ENCODE measurements at regions not wholly inside any gene's neighbourhood (a gene's known extent, or its start where the extent isn't known, plus 50 kb on each side); places are given as distances from the start of the nearest gene placed in this dataset.

DNA sequence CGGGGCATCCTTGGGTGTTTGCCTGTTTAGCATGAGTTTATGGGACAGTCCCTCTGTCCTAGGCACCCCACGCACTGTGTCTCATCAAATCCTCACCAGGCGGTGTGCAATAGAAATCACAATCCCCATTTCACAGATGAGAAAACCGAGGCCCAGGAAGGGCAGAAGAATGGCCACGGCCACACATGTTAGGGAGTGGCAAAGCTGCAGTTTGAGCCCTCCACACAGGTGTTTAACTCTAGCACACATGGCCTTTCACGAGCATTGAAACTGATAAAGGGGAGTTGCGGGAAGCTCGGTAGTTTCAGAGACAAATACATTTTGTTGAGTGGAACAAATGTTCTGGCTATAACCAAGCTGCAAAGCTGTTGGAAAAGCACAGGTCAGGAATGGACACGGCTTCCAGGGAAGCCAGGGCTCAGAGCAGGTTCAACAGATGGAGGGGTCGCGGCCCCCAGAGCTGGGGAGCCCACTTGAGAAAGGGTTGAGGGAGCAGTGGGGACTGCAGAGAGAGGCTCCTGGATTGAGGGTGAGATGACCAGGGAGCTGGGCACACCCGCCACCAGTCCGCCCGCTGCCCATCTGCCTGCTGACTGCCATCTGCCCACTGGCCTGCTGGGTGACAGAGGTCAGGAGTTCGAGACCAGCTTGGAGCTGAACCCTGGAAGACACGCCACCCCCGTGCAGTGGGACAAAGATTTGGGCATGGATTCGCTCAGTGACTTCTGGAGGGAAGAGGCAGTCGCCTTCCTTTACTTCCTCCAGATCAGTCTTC lies 154.7 kb downstream of the URI1 start:
- TF ChIP-seq, protein P1, sequence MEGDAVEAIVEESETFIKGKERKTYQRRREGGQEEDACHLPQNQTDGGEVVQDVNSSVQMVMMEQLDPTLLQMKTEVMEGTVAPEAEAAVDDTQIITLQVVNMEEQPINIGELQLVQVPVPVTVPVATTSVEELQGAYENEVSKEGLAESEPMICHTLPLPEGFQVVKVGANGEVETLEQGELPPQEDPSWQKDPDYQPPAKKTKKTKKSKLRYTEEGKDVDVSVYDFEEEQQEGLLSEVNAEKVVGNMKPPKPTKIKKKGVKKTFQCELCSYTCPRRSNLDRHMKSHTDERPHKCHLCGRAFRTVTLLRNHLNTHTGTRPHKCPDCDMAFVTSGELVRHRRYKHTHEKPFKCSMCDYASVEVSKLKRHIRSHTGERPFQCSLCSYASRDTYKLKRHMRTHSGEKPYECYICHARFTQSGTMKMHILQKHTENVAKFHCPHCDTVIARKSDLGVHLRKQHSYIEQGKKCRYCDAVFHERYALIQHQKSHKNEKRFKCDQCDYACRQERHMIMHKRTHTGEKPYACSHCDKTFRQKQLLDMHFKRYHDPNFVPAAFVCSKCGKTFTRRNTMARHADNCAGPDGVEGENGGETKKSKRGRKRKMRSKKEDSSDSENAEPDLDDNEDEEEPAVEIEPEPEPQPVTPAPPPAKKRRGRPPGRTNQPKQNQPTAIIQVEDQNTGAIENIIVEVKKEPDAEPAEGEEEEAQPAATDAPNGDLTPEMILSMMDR (IDR thresholded peaks at IDR 0.05; ENCODE audit: low read depth, low read length, poor library complexity, severe bottlenecking) = no peak
- no peak for TF ChIP-seq EZH2phosphoT487 (IDR thresholded peaks at IDR 0.05; ENCODE audit: borderline replicate concordance, low read length)

Data from DOHH2 (cell line).